ENCODE measurements at regions not wholly inside any gene's neighbourhood (a gene's known extent, or its start where the extent isn't known, plus 50 kb on each side); places are given as distances from the start of the nearest gene placed in this dataset.

DNA sequence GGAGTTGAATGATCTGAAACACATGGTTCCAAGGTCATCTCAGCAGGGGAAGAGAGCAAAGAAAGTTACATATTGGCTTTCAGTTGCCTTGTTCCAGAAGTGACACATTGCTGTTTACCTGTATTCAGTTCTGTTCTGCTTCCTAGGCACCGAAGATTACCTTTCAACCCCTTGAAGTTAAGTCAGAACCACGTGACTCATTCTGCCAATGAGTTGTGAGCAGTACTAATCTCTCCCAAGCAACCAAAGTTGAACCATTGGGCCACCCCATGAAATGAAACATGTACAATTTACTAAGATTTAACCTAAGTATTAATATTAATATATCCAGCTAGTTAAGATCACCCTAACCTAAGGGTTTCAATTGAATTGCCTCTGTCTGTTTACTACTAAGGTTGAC, 439.2 kb upstream of the MAF start:
- no peak overlapping the region for H3K27ac Mint-ChIP-seq
- H3K9me3 ChIP-seq (ENCODE audit: control insufficient read depth in 2 of 3, low read length in 3 of 3): no peaks in the 10 kb centered on the region
- peaks cover 0 to 9% (median 2%) of the 10 kb centered on the region in 11 donors for H3K9me3 Mint-ChIP-seq
- POLR2A ChIA-PET: no interaction called here
- H3K4me3 ChIP-seq (ENCODE audit: low read length): no peak overlapping the region
- no peaks in the 10 kb centered on the region for H3K36me3 ChIP-seq (ENCODE audit: control insufficient read depth in 2 of 3, insufficient read depth in 3 of 3, low read length in 3 of 3)
- H3K4me3 Mint-ChIP-seq: no peak overlapping the region
- H3K27me3 Mint-ChIP-seq: peaks cover 0 to 26% (median 16%) of the 10 kb centered on the region in 5 donors
- CTCF ChIA-PET: no interaction called here
- no peak overlapping the region for H3K27ac ChIP-seq (ENCODE audit: low read depth, low read length)
- intact Hi-C loops (cut with micrococcal nuclease): no loop called here
- no peak for DNase-seq
- no peaks in the 10 kb centered on the region for H3K4me1 ChIP-seq (ENCODE audit: control insufficient read depth in 2 of 2, insufficient read depth in 2 of 2, low read length in 2 of 2)
- H3K27me3 ChIP-seq (ENCODE audit: control insufficient read depth in 2 of 2, insufficient read depth in 2 of 2, low read length in 2 of 2): no peaks in the 10 kb centered on the region
- no peak for ATAC-seq
- H3K4me1 Mint-ChIP-seq: no peaks in the 10 kb centered on the region
- no peaks in the 10 kb centered on the region for H3K36me3 Mint-ChIP-seq

DNA sequence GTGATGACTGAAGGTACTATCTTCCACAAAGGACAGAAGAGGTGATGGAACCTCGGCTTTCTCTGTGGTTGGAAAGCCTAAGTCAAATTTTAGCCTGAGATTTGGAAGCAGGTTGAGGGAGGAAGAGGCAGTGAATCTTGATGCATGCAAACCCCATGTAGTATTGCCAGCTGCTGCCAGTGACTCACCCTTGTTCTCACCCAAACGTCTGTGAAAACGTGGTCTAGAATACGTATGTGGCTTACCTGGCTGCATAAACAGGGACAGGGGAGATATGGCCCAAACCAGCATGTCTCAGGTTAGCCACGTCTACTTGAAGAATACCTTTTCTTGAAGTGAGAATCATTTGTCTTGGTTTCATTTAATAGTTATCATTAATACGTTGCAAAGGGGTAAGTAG, 438.0 kb upstream of the MAF start:
- no peaks in the 10 kb centered on the region for H3K9me3 ChIP-seq (ENCODE audit: control insufficient read depth in 2 of 3, low read length in 3 of 3)
- no peaks in the 10 kb centered on the region for H3K4me1 ChIP-seq (ENCODE audit: control insufficient read depth in 2 of 2, insufficient read depth in 2 of 2, low read length in 2 of 2)
- H3K27me3 Mint-ChIP-seq: peaks cover 0 to 20% (median 16%) of the 10 kb centered on the region in 5 donors
- POLR2A ChIA-PET: no interaction called here
- H3K4me3 ChIP-seq (ENCODE audit: low read length): no peak overlapping the region
- no peak overlapping the region for H3K27ac ChIP-seq (ENCODE audit: low read depth, low read length)
- intact Hi-C loops (cut with micrococcal nuclease): no loop called here
- ATAC-seq (no peak), DNase-seq (no peak)
- H3K27me3 ChIP-seq (ENCODE audit: control insufficient read depth in 2 of 2, insufficient read depth in 2 of 2, low read length in 2 of 2): no peaks in the 10 kb centered on the region
- no peaks in the 10 kb centered on the region for H3K36me3 ChIP-seq (ENCODE audit: control insufficient read depth in 2 of 3, insufficient read depth in 3 of 3, low read length in 3 of 3)
- H3K36me3 Mint-ChIP-seq: no peaks in the 10 kb centered on the region
- H3K27ac Mint-ChIP-seq: no peak overlapping the region
- CTCF ChIA-PET: no interaction called here
- no peak overlapping the region for H3K4me3 Mint-ChIP-seq
- no peaks in the 10 kb centered on the region for H3K4me1 Mint-ChIP-seq
- H3K9me3 Mint-ChIP-seq: peaks cover 0 to 9% (median 7%) of the 10 kb centered on the region in 11 donors

DNA sequence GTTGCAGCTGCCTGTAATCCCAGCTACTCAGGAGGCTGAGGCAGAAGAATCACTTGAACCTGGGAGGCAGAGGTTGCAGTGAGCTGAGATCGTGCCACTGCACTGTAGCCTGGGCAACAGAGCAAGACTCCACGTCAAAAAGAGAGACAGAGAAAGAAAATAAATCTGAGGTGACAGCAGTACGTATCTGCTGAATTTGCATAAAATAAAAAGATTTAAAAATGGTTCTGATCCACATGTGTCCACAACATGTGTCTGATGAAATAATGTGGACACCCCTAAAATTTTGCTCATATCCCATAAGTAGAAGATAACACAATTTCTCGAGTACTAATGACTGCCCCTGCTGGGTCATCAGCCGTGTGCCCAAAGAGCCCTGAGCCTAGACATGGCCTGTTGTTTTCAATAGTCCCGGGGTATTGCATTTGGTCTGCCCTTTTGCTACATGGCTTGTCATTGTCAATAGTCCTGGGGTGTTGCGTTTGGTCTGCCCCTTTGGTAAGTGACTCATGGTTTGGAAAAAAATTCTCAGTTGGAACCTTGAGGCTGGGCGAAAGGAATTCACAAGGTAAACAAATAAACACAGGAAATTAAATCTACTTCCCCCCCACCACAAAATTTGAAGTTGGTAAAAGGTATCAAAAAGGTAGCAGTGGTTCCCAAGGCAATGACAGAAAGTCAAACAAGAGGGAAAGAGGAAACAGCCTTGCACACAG, 434.6 kb upstream of the MAF start:
- H3K4me3 Mint-ChIP-seq: no peak overlapping the region
- peaks cover 0 to 14% (median 8%) of the 10 kb centered on the region in 5 donors for H3K27me3 Mint-ChIP-seq
- intact Hi-C loops (cut with micrococcal nuclease): no loop called here
- Histone ChIP-seq H3K4me1 (ENCODE audit: control insufficient read depth in 2 of 2, insufficient read depth in 2 of 2, low read length in 2 of 2) (no peaks in the 10 kb centered on the region), H3K27me3 (ENCODE audit: control insufficient read depth in 2 of 2, insufficient read depth in 2 of 2, low read length in 2 of 2) (no peaks in the 10 kb centered on the region), H3K36me3 (ENCODE audit: control insufficient read depth in 2 of 3, insufficient read depth in 3 of 3, low read length in 3 of 3) (no peaks in the 10 kb centered on the region), H3K9me3 (ENCODE audit: control insufficient read depth in 2 of 3, low read length in 3 of 3) (no peaks in the 10 kb centered on the region), H3K27ac (ENCODE audit: low read depth, low read length) (no peak overlapping the region), H3K4me3 (ENCODE audit: low read length) (no peak overlapping the region)
- no peak overlapping the region for H3K27ac Mint-ChIP-seq
- POLR2A ChIA-PET: no interaction called here
- no peaks in the 10 kb centered on the region for H3K4me1 Mint-ChIP-seq
- DNase-seq: no peak
- CTCF ChIA-PET: no interaction called here
- peaks cover 0 to 3% (median 0%) of the 10 kb centered on the region in 5 donors for H3K36me3 Mint-ChIP-seq
- ATAC-seq: no peak
- H3K9me3 Mint-ChIP-seq: peaks cover 0 to 19% (median 8%) of the 10 kb centered on the region in 11 donors

DNA sequence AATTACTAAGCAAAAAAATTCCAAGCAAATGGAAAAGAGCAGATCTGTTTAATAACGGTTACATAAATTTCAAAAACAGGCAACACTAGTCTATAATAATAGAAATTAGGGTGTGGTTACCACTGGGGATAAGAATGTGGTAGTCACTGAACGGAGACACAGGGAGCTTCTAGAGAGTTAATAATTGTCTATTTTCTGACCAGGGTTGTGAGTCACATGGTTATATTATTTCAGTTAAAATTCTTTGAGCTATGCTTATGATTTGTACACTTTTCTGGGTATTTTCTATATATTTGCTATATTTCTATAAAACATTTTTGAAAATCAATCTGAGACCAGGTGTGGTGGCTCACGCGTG, 433.9 kb upstream of the MAF start:
- Histone ChIP-seq H3K4me1 (ENCODE audit: control insufficient read depth in 2 of 2, insufficient read depth in 2 of 2, low read length in 2 of 2) (no peaks in the 10 kb centered on the region), H3K9me3 (ENCODE audit: control insufficient read depth in 2 of 3, low read length in 3 of 3) (no peaks in the 10 kb centered on the region), H3K27ac (ENCODE audit: low read depth, low read length) (no peak overlapping the region), H3K27me3 (ENCODE audit: control insufficient read depth in 2 of 2, insufficient read depth in 2 of 2, low read length in 2 of 2) (no peaks in the 10 kb centered on the region), H3K36me3 (ENCODE audit: control insufficient read depth in 2 of 3, insufficient read depth in 3 of 3, low read length in 3 of 3) (no peaks in the 10 kb centered on the region), H3K4me3 (ENCODE audit: low read length) (no peak overlapping the region)
- Mint-ChIP-seq H3K9me3 (peaks cover 0 to 19% (median 7%) of the 10 kb centered on the region in 11 donors), H3K4me3 (no peak overlapping the region), H3K36me3 (peaks cover 0 to 3% (median 0%) of the 10 kb centered on the region in 5 donors), H3K27ac (no peak overlapping the region), H3K27me3 (peaks cover 0 to 14% (median 8%) of the 10 kb centered on the region in 5 donors), H3K4me1 (no peaks in the 10 kb centered on the region)
- ChIA-PET CTCF (no interaction called here), POLR2A (no interaction called here)
- DNase-seq: no peak
- intact Hi-C loops (cut with micrococcal nuclease): no loop called here
- no peak for ATAC-seq

DNA sequence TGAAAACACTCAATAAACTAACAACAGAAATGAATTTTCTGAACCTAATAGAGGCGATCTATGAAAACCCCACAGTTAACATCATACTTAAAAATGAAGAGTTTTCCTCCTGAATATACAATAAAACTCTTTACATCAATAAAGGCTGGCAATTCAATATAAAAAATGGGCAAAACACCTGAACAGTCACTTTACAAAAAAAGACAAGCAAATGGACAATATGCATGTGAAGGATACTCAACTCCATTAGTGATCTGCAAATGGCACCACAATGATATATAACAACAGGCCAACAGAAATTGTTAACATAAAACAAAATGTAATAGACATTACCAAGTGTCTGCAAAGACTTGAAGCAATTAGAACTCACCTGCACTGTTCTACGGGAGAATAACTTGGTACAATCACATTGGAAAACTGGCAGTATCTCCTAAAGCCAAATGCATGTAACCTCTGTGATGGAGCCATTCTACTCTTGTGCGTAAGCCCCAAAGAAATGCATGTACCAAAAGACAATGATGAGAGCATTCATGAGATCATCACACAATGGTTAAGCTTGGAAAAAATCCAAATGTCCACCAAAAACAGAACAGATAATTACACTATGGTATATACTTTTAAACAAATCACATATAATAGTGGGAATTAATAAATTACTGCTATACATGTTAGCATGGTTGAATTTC, 433.4 kb upstream of the MAF start:
- H3K4me3 ChIP-seq (ENCODE audit: low read length): no peak overlapping the region
- no peaks in the 10 kb centered on the region for H3K9me3 ChIP-seq (ENCODE audit: control insufficient read depth in 2 of 3, low read length in 3 of 3)

DNA sequence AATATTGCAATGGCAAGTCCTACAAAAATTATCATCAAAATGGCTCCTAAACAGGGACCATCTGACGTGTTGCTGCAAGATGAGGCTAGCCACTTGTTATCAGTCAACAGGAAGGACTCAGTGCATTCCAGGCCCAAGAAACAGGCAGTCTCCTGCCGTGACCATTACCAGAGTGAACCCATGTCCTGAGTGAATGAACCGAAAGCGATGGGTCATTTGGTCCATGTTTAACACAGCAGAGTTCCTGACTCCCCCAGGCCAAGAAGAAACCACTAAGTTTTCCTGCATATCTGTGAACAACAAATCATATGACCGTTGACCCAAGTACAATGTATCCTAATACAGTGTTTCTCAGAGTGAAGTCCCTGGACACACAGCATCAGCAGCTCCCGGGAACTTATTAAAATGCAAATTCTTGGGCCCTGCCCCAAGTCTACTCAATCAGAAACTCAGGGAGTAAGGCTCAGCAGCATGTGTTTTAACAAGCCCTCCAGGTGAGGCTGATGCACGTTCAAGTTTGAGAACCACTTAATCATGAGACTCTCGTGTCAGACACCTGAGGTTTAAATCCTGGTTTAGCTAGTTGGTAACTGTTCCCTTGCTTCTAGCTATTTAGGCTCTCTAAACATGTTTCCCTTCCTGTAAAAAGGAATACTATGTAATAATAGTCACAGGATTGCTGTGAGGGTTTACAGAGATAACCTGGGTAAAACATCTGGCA, 429.4 kb upstream of the MAF start:
- Mint-ChIP-seq H3K9me3 (peaks cover 0 to 19% (median 5%) of the 10 kb centered on the region in 11 donors), H3K4me3 (no peak overlapping the region), H3K27ac (no peak overlapping the region), H3K4me1 (peaks cover 0 to 11% (median 9%) of the 10 kb centered on the region in 7 donors), H3K27me3 (peaks cover 1 to 15% (median 5%) of the 10 kb centered on the region in 5 donors), H3K36me3 (peaks cover 0 to 3% (median 0%) of the 10 kb centered on the region in 5 donors)
- DNase-seq (no peak), ATAC-seq (no peak)
- Histone ChIP-seq H3K27me3 (ENCODE audit: control insufficient read depth in 2 of 2, insufficient read depth in 2 of 2, low read length in 2 of 2) (no peaks in the 10 kb centered on the region), H3K36me3 (ENCODE audit: control insufficient read depth in 2 of 3, insufficient read depth in 3 of 3, low read length in 3 of 3) (no peaks in the 10 kb centered on the region), H3K9me3 (ENCODE audit: control insufficient read depth in 2 of 3, low read length in 3 of 3) (no peaks in the 10 kb centered on the region), H3K4me3 (ENCODE audit: low read length) (no peak overlapping the region), H3K4me1 (ENCODE audit: control insufficient read depth in 2 of 2, insufficient read depth in 2 of 2, low read length in 2 of 2) (no peaks in the 10 kb centered on the region), H3K27ac (ENCODE audit: low read depth, low read length) (no peak overlapping the region)
- CTCF ChIA-PET: no interaction called here
- POLR2A ChIA-PET: no interaction called here
- intact Hi-C loops (cut with micrococcal nuclease): no loop called here

More for the DNA sequence above, 433.4 kb upstream of the MAF start:
- peaks cover 0 to 14% (median 8%) of the 10 kb centered on the region in 5 donors for H3K27me3 Mint-ChIP-seq
- POLR2A ChIA-PET: no interaction called here
- Histone ChIP-seq H3K4me1 (ENCODE audit: control insufficient read depth in 2 of 2, insufficient read depth in 2 of 2, low read length in 2 of 2) (no peaks in the 10 kb centered on the region), H3K27me3 (ENCODE audit: control insufficient read depth in 2 of 2, insufficient read depth in 2 of 2, low read length in 2 of 2) (no peaks in the 10 kb centered on the region), H3K36me3 (ENCODE audit: control insufficient read depth in 2 of 3, insufficient read depth in 3 of 3, low read length in 3 of 3) (no peaks in the 10 kb centered on the region), H3K27ac (ENCODE audit: low read depth, low read length) (no peak overlapping the region)
- DNase-seq: no peak
- H3K27ac Mint-ChIP-seq: no peak overlapping the region
- peaks cover 0 to 3% (median 0%) of the 10 kb centered on the region in 5 donors for H3K36me3 Mint-ChIP-seq
- CTCF ChIA-PET: no interaction called here
- no peak overlapping the region for H3K4me3 Mint-ChIP-seq
- H3K9me3 Mint-ChIP-seq: peaks cover 0 to 19% (median 7%) of the 10 kb centered on the region in 11 donors
- no peaks in the 10 kb centered on the region for H3K4me1 Mint-ChIP-seq
- ATAC-seq: no peak
- intact Hi-C loops (cut with micrococcal nuclease): no loop called here

Measured in naive thymus-derived CD4-positive, alpha-beta T cell (primary cell).